ENCODE measurements at regions not wholly inside any gene's neighbourhood (a gene's known extent, or its start where the extent isn't known, plus 50 kb on each side); places are given as distances from the start of the nearest gene placed in this dataset.

DNA sequence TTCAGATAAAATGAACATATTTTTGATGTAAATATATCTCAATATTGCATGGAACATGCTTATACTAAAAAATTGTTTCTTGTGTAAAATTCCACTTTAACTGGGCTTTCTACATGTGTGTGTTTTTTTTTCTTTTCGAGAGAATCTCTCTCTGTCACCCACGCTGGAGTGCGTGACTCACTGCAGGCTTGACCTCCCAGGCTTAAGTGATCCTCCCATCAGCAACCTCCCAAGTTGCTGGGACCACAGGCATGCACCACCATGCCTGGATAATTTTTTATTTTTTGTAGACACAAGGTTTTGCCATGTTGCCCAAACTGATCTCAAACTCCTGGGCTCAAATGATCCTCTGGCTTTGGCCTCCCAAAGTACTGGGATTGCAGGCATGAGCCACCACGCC, 254.6 kb downstream of the LOXHD1 start:
- Histone ChIP-seq H3K4me3 (replicated peaks in 1 of 2; ENCODE audit: low read depth in 1 of 2, low read length in 2 of 2) (no peak overlapping the region), H3K9ac (ENCODE audit: low read length) (no peak overlapping the region), H3K9me3 (ENCODE audit: control insufficient read depth in 1 of 2, insufficient read depth in 1 of 2, low read depth in 1 of 2, low read length in 2 of 2) (no peaks in the 10 kb centered on the region), H2AFZ (ENCODE audit: low read depth, low read length, poor library complexity, severe bottlenecking) (no peak overlapping the region), H3K36me3 (ENCODE audit: control insufficient read depth in 1 of 2, insufficient read depth in 2 of 2, low read length in 2 of 2) (no peaks in the 10 kb centered on the region), H3K4me1 (ENCODE audit: control insufficient read depth in 1 of 2, insufficient read depth in 2 of 2, low read length in 2 of 2) (peaks cover 0 to 4% of the 10 kb centered on the region in 2 experiments; a peak in 1 of 4 replicates), H3K79me2 (ENCODE audit: insufficient read depth, low read length) (no peaks in the 10 kb centered on the region), H3K4me2 (ENCODE audit: low read length) (no peak overlapping the region), H3K9me2 (ENCODE audit: insufficient read depth) (no peaks in the 10 kb centered on the region), H4K20me1 (ENCODE audit: insufficient read depth) (no peaks in the 10 kb centered on the region), H3K27me3 (ENCODE audit: insufficient read depth, low read length) (no peaks in the 10 kb centered on the region), H3K27ac (ENCODE audit: low read depth, low read length) (no peak overlapping the region)
- intact Hi-C loops (cut with micrococcal nuclease) = no loop called here
- DNase-seq (ENCODE audit: low read depth, low spot score) = no peak
- RAD21 ChIA-PET (ENCODE audit: low non-redundant PET in 1 of 2, low total read pairs in 2 of 2, uncharacterized antibody in 2 of 2, unreplicated experiment in 2 of 2) = no interaction called here
- TF ChIP-seq ZNF274 (IDR thresholded peaks at IDR 0.05; ENCODE audit: low read depth, low read length) = no peak
- TF ChIP-seq FOSL1 (IDR thresholded peaks at IDR 0.05; ENCODE audit: low read depth) = no peak
- no peak for TF ChIP-seq POLR2AphosphoS5 (IDR thresholded peaks at IDR 0.05; ENCODE audit: low read depth, low read length)
- TF ChIP-seq REST (IDR thresholded peaks at IDR 0.05; ENCODE audit: low read depth) = no peak
- TF ChIP-seq, protein P1, sequence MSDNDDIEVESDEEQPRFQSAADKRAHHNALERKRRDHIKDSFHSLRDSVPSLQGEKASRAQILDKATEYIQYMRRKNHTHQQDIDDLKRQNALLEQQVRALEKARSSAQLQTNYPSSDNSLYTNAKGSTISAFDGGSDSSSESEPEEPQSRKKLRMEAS (IDR thresholded peaks at IDR 0.05) = no peak
- TF ChIP-seq ELF1 (IDR thresholded peaks at IDR 0.05; ENCODE audit: borderline replicate concordance, low read depth) = no peak
- no peak for TF ChIP-seq YY1 (IDR thresholded peaks at IDR 0.05; ENCODE audit: extremely low read depth, insufficient replicate concordance, low read depth, low read length)
- no peak for TF ChIP-seq CEBPB (IDR thresholded peaks at IDR 0.05; ENCODE audit: low read depth)
- no peak for TF ChIP-seq CBX3 (IDR thresholded peaks at IDR 0.05; ENCODE audit: low read depth)
- TF ChIP-seq EZH2phosphoT487 (IDR thresholded peaks at IDR 0.05; ENCODE audit: borderline replicate concordance) = no peak
- no peak for TF ChIP-seq EGR1 (IDR thresholded peaks at IDR 0.05; ENCODE audit: low read depth)
- TF ChIP-seq POLR2A (IDR thresholded peaks at IDR 0.05; ENCODE audit: borderline replicate concordance, extremely low read depth, insufficient read depth, insufficient read length) = no peak
- no peak for TF ChIP-seq CTCF (IDR thresholded peaks at IDR 0.05 in 2 of 3, conservative IDR thresholded peaks at IDR 0.05 in 1 of 3; ENCODE audit: borderline replicate concordance in 1 of 3, insufficient read depth in 1 of 3, low read depth in 2 of 3, low read length in 2 of 3)
- no peak for TF ChIP-seq ZFX (IDR thresholded peaks at IDR 0.05)
- no peak for TF ChIP-seq SP1 (IDR thresholded peaks at IDR 0.05; ENCODE audit: low read depth)
- TF ChIP-seq SRF (IDR thresholded peaks at IDR 0.05; ENCODE audit: low read depth) = no peak
- TF ChIP-seq RAD21 (IDR thresholded peaks at IDR 0.05; ENCODE audit: low read depth) = no peak
- TF ChIP-seq SIN3A (IDR thresholded peaks at IDR 0.05; ENCODE audit: low read depth) = no peak
- no TSS peak for BruUV-seq (replicated peaks)
- CTCF ChIA-PET = no interaction called here
- ATAC-seq = no peak
- POLR2A ChIA-PET = no interaction called here

All from HCT116 (cell line).